ENCODE measurements at regions not wholly inside any gene's neighbourhood (a gene's known extent, or its start where the extent isn't known, plus 50 kb on each side); places are given as distances from the start of the nearest gene placed in this dataset.

- no peak for DNase-seq (ENCODE audit: low read depth)
- Histone ChIP-seq H3K4me1 (ENCODE audit: control insufficient read depth, insufficient read depth, low read length) (no peaks in the 10 kb centered on the region), H3K9me3 (ENCODE audit: control insufficient read depth, low read length) (no peaks in the 10 kb centered on the region), H3K36me3 (ENCODE audit: control insufficient read depth, insufficient read depth, low read length, severe bottlenecking) (no peaks in the 10 kb centered on the region), H3K9ac (ENCODE audit: low read length) (no peak overlapping the region), H3K4me3 (ENCODE audit: low read length) (no peak overlapping the region), H3K27me3 (replicated peaks; ENCODE audit: control insufficient read depth, insufficient read depth, low read length) (no peaks in the 10 kb centered on the region)
These were observed 72.3 kb upstream of the SPHKAP start for GRCh38 chr2:228253752-228254151.

- no peaks in the 10 kb centered on the region for H3K36me3 ChIP-seq (ENCODE audit: control insufficient read depth, insufficient read depth, low read length, severe bottlenecking)
- H3K4me1 ChIP-seq (ENCODE audit: control insufficient read depth, insufficient read depth, low read length) = no peaks in the 10 kb centered on the region
- no peaks in the 10 kb centered on the region for H3K9me3 ChIP-seq (ENCODE audit: control insufficient read depth, low read length)
- DNase-seq (ENCODE audit: low read depth) = no peak
- no peaks in the 10 kb centered on the region for H3K27me3 ChIP-seq (replicated peaks; ENCODE audit: control insufficient read depth, insufficient read depth, low read length)
- H3K9ac ChIP-seq (ENCODE audit: low read length) = no peak overlapping the region
- no peak overlapping the region for H3K4me3 ChIP-seq (ENCODE audit: low read length)
These were observed 65.8 kb upstream of the SPHKAP start for GRCh38 chr2:228247335-228247734.

- H3K4me1 ChIP-seq (ENCODE audit: control insufficient read depth, insufficient read depth, low read length) = no peaks in the 10 kb centered on the region
- no peak overlapping the region for H3K9ac ChIP-seq (ENCODE audit: low read length)
- no peaks in the 10 kb centered on the region for H3K9me3 ChIP-seq (ENCODE audit: control insufficient read depth, low read length)
- H3K27me3 ChIP-seq (replicated peaks; ENCODE audit: control insufficient read depth, insufficient read depth, low read length) = no peaks in the 10 kb centered on the region
- H3K36me3 ChIP-seq (ENCODE audit: control insufficient read depth, insufficient read depth, low read length, severe bottlenecking) = no peaks in the 10 kb centered on the region
- no peak overlapping the region for H3K4me3 ChIP-seq (ENCODE audit: low read length)
- DNase-seq (ENCODE audit: low read depth) = no peak
These were observed 64.1 kb upstream of the SPHKAP start for GRCh38 chr2:228245601-228246000.

- Histone ChIP-seq H3K9ac (ENCODE audit: low read length) (no peak overlapping the region), H3K36me3 (ENCODE audit: control insufficient read depth, insufficient read depth, low read length, severe bottlenecking) (no peaks in the 10 kb centered on the region), H3K27me3 (replicated peaks; ENCODE audit: control insufficient read depth, insufficient read depth, low read length) (no peaks in the 10 kb centered on the region), H3K4me3 (ENCODE audit: low read length) (no peak overlapping the region), H3K9me3 (ENCODE audit: control insufficient read depth, low read length) (no peaks in the 10 kb centered on the region), H3K4me1 (ENCODE audit: control insufficient read depth, insufficient read depth, low read length) (no peaks in the 10 kb centered on the region)
- DNase-seq (ENCODE audit: low read depth) = no peak
These were observed 61.1 kb upstream of the SPHKAP start for GRCh38 chr2:228242591-228242990.

GRCh38 chr2:228239907-228240561 lies 58.5 kb upstream of the SPHKAP start:
- no peaks in the 10 kb centered on the region for H3K9me3 ChIP-seq (ENCODE audit: control insufficient read depth, low read length)
- no peaks in the 10 kb centered on the region for H3K36me3 ChIP-seq (ENCODE audit: control insufficient read depth, insufficient read depth, low read length, severe bottlenecking)
- DNase-seq (ENCODE audit: low read depth) = no peak
- no peak overlapping the region for H3K9ac ChIP-seq (ENCODE audit: low read length)
- no peak overlapping the region for H3K4me3 ChIP-seq (ENCODE audit: low read length)
- no peaks in the 10 kb centered on the region for H3K27me3 ChIP-seq (replicated peaks; ENCODE audit: control insufficient read depth, insufficient read depth, low read length)
- H3K4me1 ChIP-seq (ENCODE audit: control insufficient read depth, insufficient read depth, low read length) = no peaks in the 10 kb centered on the region

GRCh38 chr2:228239207-228239906 lies 57.9 kb upstream of the SPHKAP start:
- H3K9me3 ChIP-seq (ENCODE audit: control insufficient read depth, low read length) = no peaks in the 10 kb centered on the region

More at GRCh38 chr2:228239207-228239906, 57.9 kb upstream of the SPHKAP start:
- Histone ChIP-seq H3K36me3 (ENCODE audit: control insufficient read depth, insufficient read depth, low read length, severe bottlenecking) (no peaks in the 10 kb centered on the region), H3K4me1 (ENCODE audit: control insufficient read depth, insufficient read depth, low read length) (no peaks in the 10 kb centered on the region), H3K4me3 (ENCODE audit: low read length) (no peak overlapping the region), H3K9ac (ENCODE audit: low read length) (no peak overlapping the region), H3K27me3 (replicated peaks; ENCODE audit: control insufficient read depth, insufficient read depth, low read length) (no peaks in the 10 kb centered on the region)
- peak; percentile 7 for DNase-seq (ENCODE audit: low read depth)
